ENCODE measurements at regions not wholly inside any gene's neighbourhood (a gene's known extent, or its start where the extent isn't known, plus 50 kb on each side); places are given as distances from the start of the nearest gene placed in this dataset.
"Not testable (repeated sequence)": the region's sequence is repeated elsewhere in the genome, so short reads cannot be mapped to it uniquely, and the experiment has no call there.

DNA sequence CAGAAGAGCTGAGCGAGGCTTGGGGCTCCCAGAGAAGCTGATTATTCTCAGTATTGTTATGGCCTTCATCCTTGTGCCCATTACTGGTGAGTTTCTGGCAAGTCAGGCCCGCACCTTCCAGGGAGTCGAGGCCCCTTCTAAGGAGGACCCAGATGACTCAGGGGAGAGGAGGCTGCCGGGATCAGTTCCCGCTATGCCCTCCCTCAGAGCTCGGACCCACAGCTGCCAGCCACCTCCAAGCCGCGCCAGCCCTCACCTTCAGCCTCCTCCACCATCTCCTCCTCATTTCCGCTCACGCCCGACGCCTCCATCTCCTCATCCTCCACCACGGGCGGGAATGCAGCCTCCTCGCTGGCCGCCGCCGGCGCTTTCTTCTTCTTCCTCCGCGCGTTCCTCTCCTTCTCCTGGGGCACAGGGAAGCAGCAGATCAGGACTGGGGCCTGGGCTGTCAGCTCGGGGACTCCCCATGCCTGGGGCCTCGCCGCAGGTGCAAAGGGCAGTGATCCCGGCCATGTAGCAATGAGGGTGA, 83.2 kb downstream of the RFLNA start:
- DNase-seq = no peak

DNA sequence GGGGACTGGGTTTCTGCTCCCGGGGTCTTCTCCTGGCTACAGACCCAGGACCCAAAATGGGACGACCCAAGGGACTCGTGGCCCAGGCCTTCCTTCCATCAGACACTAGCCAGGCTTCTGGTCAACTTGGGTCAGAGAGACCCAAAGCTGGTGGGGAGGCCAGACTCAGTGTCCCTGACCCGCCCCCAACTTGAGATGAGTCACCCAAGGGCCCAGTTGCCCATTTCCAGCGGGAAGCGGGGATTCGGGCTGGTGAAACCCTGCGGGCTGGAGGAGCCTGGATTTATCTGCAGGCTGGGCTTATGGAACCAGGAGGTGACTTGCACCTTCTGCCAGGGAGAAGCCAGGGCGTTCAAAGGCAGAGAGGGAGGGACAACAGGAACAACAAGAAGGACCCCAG, 81.5 kb downstream of the RFLNA start:
- no peak for DNase-seq

DNA sequence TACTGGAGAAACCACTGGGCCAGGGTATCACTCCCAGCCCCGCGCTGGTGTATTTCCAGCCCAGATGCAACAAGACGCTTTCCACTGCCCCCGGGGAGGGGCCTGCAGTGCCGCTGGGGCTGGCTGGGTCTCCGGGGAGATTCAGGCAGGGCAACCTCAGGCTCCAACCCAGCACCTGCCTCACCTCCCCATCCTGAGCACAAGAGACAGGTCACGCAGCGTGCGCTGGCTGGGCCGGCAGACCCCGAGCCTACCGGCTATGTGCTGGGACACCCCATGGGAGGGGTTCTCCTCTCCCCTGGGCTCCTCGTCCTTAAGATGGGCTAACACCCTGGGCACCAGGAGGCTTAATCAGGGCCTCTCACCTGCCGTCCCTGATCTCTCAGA, 80.9 kb downstream of the RFLNA start:
- no peak for DNase-seq

DNA sequence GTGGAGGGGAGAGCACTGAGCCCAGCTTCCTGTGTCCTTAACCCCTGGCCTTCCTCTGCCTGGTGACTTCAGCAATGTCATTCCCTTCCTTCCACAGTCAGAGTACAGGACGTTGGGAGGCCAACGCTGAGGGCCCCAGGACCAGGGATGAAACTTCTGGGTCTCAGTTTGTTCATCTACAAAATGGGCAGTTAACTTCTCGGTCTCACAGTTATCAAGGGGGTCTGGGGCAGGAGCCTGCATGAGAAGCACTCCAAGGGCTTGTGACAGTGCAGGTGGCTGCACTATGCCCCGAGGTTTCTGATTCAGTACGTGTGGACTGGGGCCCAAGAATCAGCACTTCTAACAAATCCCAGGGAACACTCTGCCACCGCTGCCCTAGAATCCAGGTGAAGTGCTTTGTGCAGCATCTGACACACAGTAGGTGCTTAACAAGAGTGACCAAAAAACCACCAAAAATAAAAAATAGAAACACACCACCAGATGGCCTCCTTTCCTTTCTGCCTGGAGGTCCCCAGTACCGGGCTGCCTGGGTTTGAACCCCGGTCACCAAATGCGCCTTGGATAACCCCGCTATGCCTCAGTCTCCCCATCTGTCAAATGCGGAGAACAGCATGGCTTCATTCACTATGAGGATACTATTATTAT, 80.4 kb downstream of the RFLNA start:
- no peak for DNase-seq

DNA sequence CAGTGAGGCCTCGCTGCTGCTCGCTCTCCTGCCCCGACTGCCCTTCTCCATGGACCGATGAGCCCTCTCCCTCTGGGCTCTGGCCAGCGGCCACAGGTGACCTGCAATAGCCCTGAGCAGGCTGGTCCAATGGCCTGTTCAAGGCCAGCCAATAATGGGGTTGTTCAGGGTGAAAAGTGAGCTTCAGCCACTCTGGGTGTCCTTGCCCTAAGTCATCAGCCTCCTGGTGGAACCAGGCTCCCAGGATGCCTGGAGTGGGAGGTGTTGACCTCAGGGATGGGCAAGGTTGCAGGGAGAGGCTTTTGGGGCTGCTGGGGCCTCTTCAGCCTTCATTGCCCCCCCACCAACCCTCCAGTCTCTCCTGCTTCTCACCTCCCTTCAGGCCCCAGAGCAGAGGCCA, 79.7 kb downstream of the RFLNA start:
- DNase-seq = no peak

DNA sequence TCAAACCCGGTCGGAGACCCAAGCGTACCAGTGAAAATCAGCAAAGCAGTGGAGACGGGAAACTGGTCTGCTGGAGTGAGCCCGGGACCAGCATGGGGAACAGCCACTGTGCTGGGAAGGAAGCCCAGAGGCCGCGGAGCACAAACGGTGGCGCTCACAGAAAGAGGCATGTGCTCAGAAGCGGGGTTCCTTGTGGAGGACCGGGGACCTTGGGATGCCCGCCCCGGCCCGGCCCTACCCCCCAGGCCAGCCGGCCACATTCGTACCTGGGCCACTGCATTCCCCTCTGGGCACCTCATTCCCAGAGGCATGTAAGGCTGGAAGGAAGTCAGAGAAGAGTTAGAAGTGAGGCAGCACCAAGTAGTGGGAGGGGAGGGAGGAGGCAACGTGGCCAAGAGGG, 79.3 kb downstream of the RFLNA start:
- DNase-seq = no peak

DNA sequence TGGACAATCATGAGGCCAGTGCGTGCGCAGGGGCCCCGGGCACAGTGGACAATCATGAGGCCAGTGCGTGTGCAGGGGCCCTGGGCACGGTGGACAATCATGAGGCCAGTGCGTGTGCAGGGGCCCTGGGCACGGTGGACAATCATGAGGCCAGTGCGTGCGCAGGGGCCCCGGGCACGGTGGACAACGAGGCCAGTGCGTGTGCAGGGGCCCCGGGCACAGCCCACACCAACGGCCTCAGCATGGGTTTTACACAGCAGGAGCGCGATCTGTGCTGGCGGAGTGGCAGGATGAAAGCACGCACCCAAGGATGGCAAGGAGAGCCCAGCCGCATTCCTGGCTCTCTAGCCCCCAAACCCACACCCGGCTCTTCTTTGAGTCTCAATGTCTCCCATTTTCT, 78.8 kb downstream of the RFLNA start:
- not testable (repeated sequence) for DNase-seq

DNA sequence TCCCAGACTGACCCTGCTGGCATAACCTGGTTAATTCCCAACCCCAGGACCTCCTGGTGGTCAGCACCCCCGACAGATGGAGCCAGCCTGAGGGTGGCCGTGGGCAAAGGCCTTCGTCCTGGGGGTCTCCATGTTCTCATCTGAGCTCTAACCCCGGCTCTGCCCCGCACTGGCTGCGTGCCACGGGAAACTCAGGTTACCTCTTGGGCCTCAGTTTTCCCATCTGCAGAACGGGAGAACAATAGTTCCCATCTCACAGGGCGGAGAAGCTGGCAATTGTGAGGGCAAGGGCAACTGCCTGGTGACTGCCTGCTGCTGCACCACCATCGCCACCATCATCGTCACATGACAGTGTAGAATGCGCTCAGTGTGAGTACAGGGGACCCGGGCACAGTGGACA, 77.9 kb downstream of the RFLNA start:
- DNase-seq = no peak

DNA sequence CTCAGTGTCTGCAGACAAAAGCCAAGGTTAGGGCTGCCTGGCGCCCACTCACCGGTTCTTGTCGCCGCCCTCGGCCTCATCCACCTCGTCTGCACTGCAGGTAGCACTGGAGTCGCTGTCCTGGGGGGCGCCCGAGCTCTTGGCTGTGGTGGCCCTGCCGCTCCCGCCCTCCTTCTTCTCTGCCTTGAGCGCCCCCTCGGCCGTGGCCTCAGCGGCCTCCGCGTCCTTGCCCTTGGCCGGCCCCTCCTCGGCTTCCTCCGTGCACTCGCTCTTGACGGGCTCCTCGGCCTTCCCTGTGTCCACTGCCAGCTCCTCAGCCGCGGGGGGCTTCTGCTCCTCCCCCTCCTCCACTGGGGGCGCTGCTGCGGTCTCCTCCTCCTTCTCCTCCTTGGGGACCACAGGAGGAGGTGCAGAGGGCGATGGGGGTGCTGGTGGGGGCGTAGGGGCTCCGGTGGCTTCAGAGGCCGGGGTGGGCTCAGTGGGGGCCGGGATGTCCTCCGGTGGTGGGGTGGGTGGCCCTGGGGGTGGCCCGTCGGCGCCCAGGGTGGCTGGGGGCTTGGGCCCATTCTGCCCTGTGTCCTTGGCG, 77.2 kb downstream of the RFLNA start:
- DNase-seq = no peak

DNA sequence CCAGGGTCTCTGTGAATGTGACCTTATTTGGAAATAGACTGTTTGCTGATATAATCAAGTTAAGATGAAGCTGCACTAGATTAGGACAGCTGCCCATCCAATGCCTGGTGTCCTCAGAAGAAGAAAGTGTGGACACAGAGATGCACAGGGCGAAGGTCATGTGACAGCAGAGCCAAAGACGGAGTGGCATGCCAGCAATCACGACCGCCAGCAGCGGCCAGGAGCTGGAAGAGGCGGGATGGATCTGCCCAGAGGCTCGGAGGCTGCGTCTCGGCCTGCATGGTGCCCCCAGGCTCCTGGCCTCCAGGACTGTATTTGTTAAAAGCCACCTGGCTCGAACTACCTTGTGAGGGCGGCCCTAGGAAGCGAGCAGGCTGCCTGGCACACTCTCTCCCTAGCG, 76.5 kb downstream of the RFLNA start:
- DNase-seq = no peak

DNA sequence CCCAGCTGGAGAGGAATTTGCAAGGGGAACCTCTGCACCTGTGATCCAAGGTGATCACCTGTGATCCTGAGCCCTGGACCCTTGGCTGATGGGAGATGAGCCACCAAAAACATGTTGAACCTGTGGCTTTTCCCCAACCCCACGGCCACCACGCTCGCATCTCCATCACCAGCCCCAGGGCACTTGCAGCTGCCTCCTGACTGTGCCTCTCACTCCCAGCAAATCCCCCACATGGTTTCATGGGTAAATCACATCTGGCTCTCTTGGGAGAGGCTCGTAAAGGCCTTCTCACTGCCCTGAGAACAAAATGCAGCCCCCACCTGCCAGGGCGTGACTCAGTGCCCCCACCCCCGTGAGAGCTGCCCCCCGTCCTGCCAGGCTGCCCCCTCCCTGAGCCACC, 76.0 kb downstream of the RFLNA start:
- no peak for DNase-seq

DNA sequence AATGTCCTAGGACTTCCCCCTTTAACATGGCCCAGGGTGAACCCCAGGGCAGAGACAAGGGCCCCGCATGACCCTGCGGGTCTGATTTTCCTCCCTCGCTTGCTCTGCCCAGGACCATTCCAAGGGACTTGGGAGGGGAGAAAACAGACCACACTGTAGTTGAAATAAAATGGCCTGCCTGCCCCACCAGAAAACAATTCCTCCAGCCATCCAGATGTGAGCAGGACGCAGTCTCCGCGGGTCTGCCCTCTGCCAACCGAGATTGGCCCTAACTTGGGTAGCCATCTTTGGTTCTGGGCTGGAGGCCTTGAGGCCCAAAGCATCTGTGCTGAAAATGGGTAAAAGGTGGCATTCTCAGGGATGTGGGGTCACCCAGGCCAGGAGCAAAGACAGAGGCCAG, 75.5 kb downstream of the RFLNA start:
- DNase-seq = no peak

DNA sequence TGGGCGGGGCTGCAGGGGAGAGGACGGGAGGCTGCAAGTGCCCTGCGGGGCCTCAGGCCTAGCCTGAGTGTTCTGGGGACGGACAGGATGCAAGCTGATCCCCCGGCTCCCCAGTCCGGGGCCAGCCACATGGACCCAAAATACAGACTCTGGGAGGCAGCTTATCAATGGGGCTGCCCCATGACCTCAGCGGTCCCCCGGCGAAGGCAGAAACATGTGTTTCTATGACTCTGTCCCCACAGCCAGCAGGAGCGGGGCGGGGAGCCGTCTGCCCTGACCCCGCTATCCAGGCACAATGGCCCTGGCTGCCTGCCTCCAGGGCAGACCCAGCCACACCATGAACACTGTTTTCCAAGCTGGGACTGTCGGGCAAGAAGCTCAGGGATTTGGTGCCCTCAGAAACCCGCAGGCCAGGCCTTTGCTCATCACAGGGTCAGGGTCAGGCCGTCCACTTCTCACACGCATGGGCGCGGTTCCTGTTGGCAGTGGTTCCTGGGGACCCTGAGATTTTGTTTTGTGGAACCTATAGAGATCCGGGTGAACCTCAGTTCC, 75.0 kb downstream of the RFLNA start:
- DNase-seq = no peak

DNA sequence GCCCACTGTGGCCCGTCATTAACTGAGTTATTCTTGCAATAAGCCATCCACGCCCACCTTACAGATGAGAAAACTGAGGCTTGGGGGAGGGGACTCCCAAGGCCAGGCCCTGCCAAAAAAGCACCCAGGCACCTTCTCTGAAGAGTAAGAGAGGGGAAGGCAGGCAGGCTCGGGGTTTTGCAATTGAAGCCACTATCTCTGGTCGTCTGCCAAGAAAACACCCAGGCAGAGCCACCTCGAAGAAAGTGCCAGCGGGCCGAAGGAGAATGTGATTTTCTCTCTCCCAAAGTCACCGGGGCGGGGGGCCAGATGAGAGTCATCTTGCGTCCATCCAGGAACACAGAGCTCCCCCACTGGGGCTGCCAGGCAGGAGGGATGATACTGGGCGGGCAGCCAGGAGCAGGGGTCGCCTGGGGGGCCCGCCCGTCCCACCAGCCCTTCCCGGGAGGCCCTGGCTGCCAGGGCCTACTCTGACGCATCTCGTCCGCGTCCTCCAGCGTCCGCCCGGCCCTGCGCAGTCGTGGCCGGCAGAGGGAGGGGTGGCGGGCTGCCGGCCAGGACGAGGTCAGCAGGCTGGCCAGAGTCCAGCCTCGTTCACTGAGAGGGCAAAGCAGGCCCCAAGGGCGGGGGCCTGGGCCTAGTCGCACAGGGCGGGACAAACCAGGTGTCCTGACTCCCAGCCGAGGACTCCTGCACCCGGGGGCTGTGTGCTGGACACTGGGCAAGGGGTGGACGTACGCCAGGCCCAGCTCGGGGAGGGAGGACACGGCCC, 74.3 kb downstream of the RFLNA start:
- DNase-seq = no peak

DNA sequence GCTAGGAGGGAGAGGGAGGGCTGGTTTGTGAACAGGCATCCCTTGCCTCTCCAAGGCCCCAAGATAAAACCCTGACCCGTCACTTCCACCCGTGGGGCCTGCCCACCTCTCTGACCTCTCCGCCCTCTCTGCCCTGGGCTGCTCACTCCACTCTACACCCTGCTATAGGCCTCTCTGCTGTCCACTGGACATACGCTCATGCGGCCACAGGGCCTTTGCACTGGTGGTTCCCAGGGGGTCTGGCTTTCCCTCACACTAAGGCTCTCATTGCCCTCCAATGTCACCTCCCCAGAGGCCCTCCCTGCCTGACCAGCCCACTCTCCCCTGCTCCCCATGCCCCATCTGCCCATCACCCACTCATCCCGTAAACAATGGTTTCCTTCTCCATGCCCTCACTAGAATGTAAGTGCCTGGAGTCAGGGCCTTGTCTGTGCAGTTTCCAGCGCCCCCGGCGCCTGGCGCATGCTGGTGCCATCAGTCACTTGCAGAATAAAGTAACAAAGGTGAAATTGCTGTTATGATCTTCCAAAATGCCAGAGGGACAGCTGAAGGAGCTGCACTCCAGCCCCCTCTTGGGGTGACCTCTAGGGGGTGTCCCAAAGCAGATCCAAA, 73.6 kb downstream of the RFLNA start:
- no peak for DNase-seq

DNA sequence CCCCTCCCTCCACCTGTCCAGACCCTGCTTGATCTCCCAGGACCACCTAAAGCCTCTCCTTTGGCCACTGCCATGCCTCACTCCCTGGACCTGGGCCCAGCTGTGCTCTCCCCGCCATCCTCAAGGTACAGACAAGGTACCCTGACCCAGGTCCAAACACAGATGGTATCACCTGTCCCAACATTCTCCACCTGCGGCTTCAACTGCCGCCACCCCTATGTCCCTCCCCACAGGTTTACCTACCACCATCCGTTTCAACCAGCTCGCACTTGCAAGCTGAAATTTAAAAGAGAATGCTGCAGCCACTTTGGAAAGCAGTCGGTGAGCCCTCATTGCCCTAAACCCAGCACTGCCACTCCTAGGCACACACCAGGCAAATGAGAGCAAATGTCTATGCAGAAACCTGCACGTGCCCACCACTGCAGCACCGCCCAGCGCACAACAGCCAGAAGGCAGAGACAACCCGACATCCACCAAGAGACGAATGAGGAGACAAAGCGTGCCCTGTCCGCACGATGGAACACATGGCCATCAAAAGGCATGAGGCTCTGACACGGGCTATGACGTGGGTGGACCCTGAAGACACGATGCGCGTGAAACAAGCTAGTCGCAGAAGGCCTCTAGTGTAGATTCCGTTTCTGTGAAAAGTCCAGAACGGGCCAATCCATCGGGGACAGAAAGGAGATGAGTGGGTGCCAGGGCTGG, 71.0 kb downstream of the RFLNA start:
- DNase-seq = no peak
